Activated CD4-positive, alpha-beta T cell treated with anti-CD3 and anti-CD28 coated beads, Interleukin-2, amount 10 ng/mL, durations not matched to agents 7 days and 5 days (primary cell): ENCODE measurements at regions not wholly inside any gene's neighbourhood (a gene's known extent, or its start where the extent isn't known, plus 50 kb on each side); places are given as distances from the start of the nearest gene placed in this dataset.

Source experiments
- CTCF ChIA-PET: fragments of 350-600 bp; sonication (Branson Sonifier 250); formaldehyde crosslinking; loops from one replicate; lab custom pipeline; 2021; ENCODE audit warnings: antibody characterized with exemption; lab: Charles Lee
- POLR2A ChIA-PET: fragments of 350-600 bp; sonication (Branson Sonifier 250); formaldehyde crosslinking; loops from one replicate; lab custom pipeline; 2021; ENCODE audit warnings: antibody characterized with exemption; lab: Charles Lee
- DNase-seq: peaks from one replicate; pipeline ENCODE4 v3.0.0-alpha.2; 2020
- H3K27ac Mint-ChIP-seq: one replicate; pipeline ENCODE4 v1.8.0; 2021; ENCODE audit warnings: mild to moderate bottlenecking, moderate library complexity, mixed read lengths
- H3K27me3 Mint-ChIP-seq: one replicate; pipeline ENCODE4 v1.8.0; 2021; ENCODE audit warnings: mixed read lengths
- H3K36me3 Mint-ChIP-seq: one replicate; pipeline ENCODE4 v1.8.0; 2021; ENCODE audit warnings: low read depth, mixed read lengths
- H3K4me1 Mint-ChIP-seq: one replicate; pipeline ENCODE4 v1.8.0; 2021; ENCODE audit warnings: mixed read lengths
- H3K4me3 Mint-ChIP-seq: one replicate; pipeline ENCODE4 v1.8.0; 2021; ENCODE audit warnings: mild to moderate bottlenecking, moderate library complexity, mixed read lengths
- H3K9me3 Mint-ChIP-seq: one replicate; pipeline ENCODE4 v1.8.0; 2021; ENCODE audit warnings: mixed read lengths

DNA sequence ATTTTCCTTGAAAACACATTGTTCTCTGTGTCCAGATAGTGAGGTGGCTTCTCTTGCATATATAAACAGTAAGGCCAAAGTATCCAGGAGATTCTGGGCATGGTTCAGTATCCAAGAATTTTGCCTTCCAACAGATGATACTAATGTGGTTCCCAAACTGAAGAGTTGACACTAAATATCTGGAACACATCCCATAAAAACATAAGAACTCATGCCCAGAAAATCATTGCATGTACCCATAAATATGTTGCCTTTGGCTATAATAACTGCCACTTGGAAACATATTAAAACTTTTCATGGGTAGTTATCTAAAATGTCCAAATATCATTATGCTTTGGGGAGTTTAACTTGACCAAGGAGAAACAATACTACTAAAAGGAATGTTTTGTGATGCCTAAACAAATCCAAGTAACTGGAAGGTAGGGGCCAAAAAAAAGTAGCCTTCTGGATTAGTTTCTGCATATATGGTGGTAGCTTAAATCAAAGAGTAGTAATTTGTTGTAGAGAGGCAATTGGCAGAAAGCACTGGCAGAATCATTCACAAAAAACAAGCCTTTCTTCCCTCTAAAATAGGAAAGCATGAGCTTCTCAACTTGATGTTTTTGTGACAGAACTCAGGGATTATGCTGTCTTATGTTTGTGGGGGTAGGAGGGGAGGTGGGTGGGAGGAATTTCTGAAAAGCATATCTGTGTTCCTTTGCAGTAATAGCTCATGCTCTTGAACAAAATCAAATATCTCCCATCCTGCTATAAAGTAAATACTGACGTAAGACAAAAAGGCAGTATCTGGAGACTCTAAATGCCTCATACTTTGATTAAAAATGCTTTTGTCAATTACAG, 753.9 kb downstream of the TUSC7 start:
- DNase-seq, result no peak
- ChIA-PET POLR2A (no interaction called here), CTCF (no interaction called here)
- Mint-ChIP-seq H3K36me3 (no peaks in the 10 kb centered on the region), H3K27ac (no peak overlapping the region), H3K4me3 (no peak overlapping the region), H3K9me3 (no peaks in the 10 kb centered on the region), H3K27me3 (no peaks in the 10 kb centered on the region), H3K4me1 (no peaks in the 10 kb centered on the region)

DNA sequence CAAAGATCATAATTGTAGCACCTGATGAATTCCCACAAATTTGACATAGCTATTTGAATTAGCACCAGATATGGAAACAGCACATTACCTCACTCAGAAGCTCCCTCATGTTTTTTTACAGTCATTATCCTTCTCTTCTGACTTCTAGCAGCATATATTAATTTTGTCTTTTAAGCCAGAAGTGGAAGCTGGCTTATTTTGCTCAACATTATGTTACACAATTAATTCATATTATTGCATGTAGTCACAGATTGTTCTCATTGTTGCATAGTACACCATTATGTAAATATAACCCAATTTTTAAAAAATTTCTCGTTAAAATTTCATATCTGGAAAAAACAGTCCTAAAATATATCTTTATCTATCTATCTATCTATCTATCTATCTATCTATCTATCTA, 762.3 kb downstream of the TUSC7 start:
- Mint-ChIP-seq H3K27me3 (no peaks in the 10 kb centered on the region), H3K27ac (no peak overlapping the region), H3K9me3 (no peaks in the 10 kb centered on the region), H3K4me3 (no peak overlapping the region), H3K4me1 (no peaks in the 10 kb centered on the region), H3K36me3 (no peaks in the 10 kb centered on the region)
- no peak for DNase-seq
- ChIA-PET POLR2A (no interaction called here), CTCF (no interaction called here)

DNA sequence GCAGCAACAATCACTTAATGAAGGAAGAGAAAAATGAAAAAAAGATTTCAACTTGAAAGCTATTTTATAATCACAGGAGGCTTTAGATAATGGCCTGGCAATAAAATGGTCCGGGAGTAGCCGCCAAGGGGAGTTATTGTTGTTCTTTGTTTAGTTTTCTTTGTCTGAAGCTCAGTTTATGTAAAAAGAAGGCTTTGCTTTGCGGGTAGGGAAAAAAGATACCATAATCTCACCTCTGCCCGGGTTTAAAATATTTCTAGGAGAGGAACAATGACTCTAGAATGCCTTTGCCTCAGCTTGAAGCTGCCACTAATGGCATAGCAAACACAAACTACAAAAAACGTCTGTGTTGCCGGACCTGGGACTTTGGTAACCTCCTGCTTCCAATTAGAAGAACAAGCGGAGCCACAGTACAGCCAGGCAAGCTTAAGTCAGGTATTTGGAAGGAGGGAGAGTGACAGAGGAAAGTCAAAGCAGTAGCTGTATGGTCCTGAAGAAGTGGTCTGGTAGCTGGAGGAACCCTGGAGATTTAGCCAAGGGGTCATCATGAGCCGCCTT, 764.5 kb downstream of the TUSC7 start:
- Mint-ChIP-seq H3K36me3 (no peaks in the 10 kb centered on the region), H3K4me1 (no peaks in the 10 kb centered on the region), H3K27me3 (no peaks in the 10 kb centered on the region), H3K9me3 (no peaks in the 10 kb centered on the region), H3K4me3 (no peak overlapping the region), H3K27ac (no peak overlapping the region)
- ChIA-PET POLR2A (no interaction called here), CTCF (no interaction called here)
- no peak for DNase-seq

DNA sequence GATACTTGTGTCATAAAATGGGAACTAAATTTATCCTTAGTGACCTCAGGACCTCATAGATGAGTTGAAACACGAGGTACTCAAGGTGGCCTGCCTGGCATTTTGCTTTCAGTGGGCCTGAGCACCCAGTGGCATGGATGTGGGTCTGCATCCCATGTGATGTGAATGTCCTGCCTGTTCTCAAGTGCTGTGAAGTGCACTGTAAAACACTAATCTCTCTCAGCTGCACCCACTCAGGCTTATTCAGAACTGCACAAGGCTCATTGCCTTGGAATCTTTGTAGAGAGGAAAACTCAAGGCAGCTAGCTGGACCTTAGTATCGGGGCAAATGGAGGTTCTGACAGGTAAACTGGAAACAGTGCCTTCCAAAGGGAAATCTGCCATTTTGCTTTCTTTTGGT, 767.0 kb downstream of the TUSC7 start:
- H3K9me3 Mint-ChIP-seq, result no peaks in the 10 kb centered on the region
- H3K4me3 Mint-ChIP-seq, result no peak overlapping the region
- POLR2A ChIA-PET, result no interaction called here
- CTCF ChIA-PET, result no interaction called here
- no peaks in the 10 kb centered on the region for H3K36me3 Mint-ChIP-seq
- no peaks in the 10 kb centered on the region for H3K4me1 Mint-ChIP-seq
- H3K27me3 Mint-ChIP-seq, result no peaks in the 10 kb centered on the region
- H3K27ac Mint-ChIP-seq, result no peak overlapping the region
- no peak for DNase-seq

- no peak overlapping the region for H3K27ac Mint-ChIP-seq
- ChIA-PET CTCF (no interaction called here), POLR2A (no interaction called here)
- no peaks in the 10 kb centered on the region for H3K9me3 Mint-ChIP-seq
- no peak overlapping the region for H3K4me3 Mint-ChIP-seq
- H3K4me1 Mint-ChIP-seq, result no peaks in the 10 kb centered on the region
- no peaks in the 10 kb centered on the region for H3K27me3 Mint-ChIP-seq
- no peak for DNase-seq
- H3K36me3 Mint-ChIP-seq, result no peaks in the 10 kb centered on the region
Observed at GRCh38 chr3:117477214-117477755, 767.7 kb downstream of the TUSC7 start.

DNA sequence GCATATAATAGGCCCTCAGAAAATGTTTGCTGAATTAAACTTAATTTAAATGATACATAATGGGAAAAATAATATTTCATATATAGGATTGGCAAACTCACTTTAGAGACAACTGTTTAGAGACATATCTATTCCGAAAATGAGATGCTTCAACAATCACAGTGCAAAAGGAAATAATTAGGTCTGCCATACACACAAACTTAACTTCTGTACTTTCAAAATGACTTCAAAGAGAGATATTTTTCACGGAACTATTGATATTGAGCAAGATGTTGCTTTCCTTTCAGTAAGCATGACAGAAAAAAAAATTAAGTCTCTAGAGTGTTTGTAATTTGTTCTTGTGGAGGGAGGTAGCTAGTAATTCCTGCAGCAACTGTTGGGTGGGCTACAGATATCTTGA, 769.5 kb downstream of the TUSC7 start:
- POLR2A ChIA-PET, result no interaction called here
- H3K4me1 Mint-ChIP-seq, result no peaks in the 10 kb centered on the region
- CTCF ChIA-PET, result no interaction called here
- no peak overlapping the region for H3K27ac Mint-ChIP-seq
- no peaks in the 10 kb centered on the region for H3K9me3 Mint-ChIP-seq
- no peak for DNase-seq
- no peaks in the 10 kb centered on the region for H3K27me3 Mint-ChIP-seq
- H3K36me3 Mint-ChIP-seq, result no peaks in the 10 kb centered on the region
- H3K4me3 Mint-ChIP-seq, result no peak overlapping the region

- ChIA-PET CTCF (no interaction called here), POLR2A (no interaction called here)
- Mint-ChIP-seq H3K27ac (no peak overlapping the region), H3K4me3 (no peak overlapping the region), H3K36me3 (no peaks in the 10 kb centered on the region), H3K4me1 (no peaks in the 10 kb centered on the region), H3K9me3 (no peaks in the 10 kb centered on the region), H3K27me3 (no peaks in the 10 kb centered on the region)
- DNase-seq, result no peak
Observed at GRCh38 chr3:117480525-117480924, 770.9 kb downstream of the TUSC7 start.

DNA sequence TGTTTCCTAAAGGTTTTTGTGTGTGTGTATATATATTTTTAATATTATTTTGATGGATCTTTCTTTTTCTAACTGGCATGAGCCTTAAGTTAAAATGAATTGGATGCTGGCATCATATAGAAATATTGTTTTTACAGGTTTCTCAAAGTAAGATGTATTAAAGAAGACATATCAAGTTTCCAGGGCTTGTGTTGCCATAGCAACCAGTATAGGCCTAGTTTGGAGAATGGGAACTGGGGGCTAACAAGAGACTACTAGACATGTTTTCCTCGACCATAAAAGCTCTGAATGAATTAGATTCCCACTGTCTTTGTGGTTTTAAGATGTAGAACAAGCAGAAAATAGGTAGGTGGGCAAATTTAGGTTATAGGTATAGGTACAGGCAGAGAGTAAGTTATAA, 771.4 kb downstream of the TUSC7 start:
- Mint-ChIP-seq H3K27ac (no peak overlapping the region), H3K4me3 (no peak overlapping the region), H3K36me3 (no peaks in the 10 kb centered on the region), H3K4me1 (no peaks in the 10 kb centered on the region), H3K9me3 (no peaks in the 10 kb centered on the region), H3K27me3 (no peaks in the 10 kb centered on the region)
- POLR2A ChIA-PET, result no interaction called here
- DNase-seq, result no peak
- CTCF ChIA-PET, result no interaction called here

DNA sequence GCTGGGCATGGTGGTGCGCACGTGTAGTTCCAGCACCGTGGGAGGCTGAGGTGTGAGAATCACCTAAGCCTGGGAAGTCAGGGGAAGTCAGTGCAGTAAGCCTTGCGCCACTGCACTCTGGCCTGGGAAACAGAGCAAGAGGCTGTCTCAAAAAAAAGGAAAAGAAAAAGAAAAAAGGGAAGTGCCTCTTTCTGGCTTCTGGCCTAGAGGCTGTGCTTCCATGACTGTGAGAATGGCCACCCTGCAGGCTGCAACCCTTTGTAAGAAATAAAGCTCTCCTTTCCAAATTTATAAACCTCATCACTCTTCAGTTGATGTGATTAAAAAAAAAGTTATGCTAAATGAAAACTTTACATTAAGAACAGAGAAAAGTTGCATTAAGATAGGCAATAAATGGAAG, 774.3 kb downstream of the TUSC7 start:
- Mint-ChIP-seq H3K4me3 (no peak overlapping the region), H3K27ac (no peak overlapping the region), H3K9me3 (no peaks in the 10 kb centered on the region), H3K36me3 (no peaks in the 10 kb centered on the region), H3K27me3 (no peaks in the 10 kb centered on the region), H3K4me1 (no peaks in the 10 kb centered on the region)
- POLR2A ChIA-PET, result no interaction called here
- no peak for DNase-seq
- CTCF ChIA-PET, result no interaction called here

GRCh38 chr3:117485841-117486240, 776.3 kb downstream of the TUSC7 start:
- no peak overlapping the region for H3K4me3 Mint-ChIP-seq
- H3K27me3 Mint-ChIP-seq, result no peaks in the 10 kb centered on the region
- no peak overlapping the region for H3K27ac Mint-ChIP-seq
- ChIA-PET POLR2A (no interaction called here), CTCF (no interaction called here)
- no peak for DNase-seq
- H3K9me3 Mint-ChIP-seq, result no peaks in the 10 kb centered on the region
- H3K4me1 Mint-ChIP-seq, result no peaks in the 10 kb centered on the region
- no peaks in the 10 kb centered on the region for H3K36me3 Mint-ChIP-seq

- no peaks in the 10 kb centered on the region for H3K36me3 Mint-ChIP-seq
- POLR2A ChIA-PET, result no interaction called here
- no peaks in the 10 kb centered on the region for H3K4me1 Mint-ChIP-seq
- H3K4me3 Mint-ChIP-seq, result no peak overlapping the region
- no peaks in the 10 kb centered on the region for H3K27me3 Mint-ChIP-seq
- no peak overlapping the region for H3K27ac Mint-ChIP-seq
- no peaks in the 10 kb centered on the region for H3K9me3 Mint-ChIP-seq
- DNase-seq, result no peak
- CTCF ChIA-PET, result no interaction called here
Observed at GRCh38 chr3:117486719-117487716, 777.4 kb downstream of the TUSC7 start.

- no peaks in the 10 kb centered on the region for H3K4me1 Mint-ChIP-seq
- no peaks in the 10 kb centered on the region for H3K9me3 Mint-ChIP-seq
- H3K27me3 Mint-ChIP-seq, result no peaks in the 10 kb centered on the region
- no peak overlapping the region for H3K4me3 Mint-ChIP-seq
- POLR2A ChIA-PET, result no interaction called here
- no peak overlapping the region for H3K27ac Mint-ChIP-seq
- no peaks in the 10 kb centered on the region for H3K36me3 Mint-ChIP-seq
- DNase-seq, result no peak
- CTCF ChIA-PET, result no interaction called here
Observed at GRCh38 chr3:117488983-117489382, 779.4 kb downstream of the TUSC7 start.

DNA sequence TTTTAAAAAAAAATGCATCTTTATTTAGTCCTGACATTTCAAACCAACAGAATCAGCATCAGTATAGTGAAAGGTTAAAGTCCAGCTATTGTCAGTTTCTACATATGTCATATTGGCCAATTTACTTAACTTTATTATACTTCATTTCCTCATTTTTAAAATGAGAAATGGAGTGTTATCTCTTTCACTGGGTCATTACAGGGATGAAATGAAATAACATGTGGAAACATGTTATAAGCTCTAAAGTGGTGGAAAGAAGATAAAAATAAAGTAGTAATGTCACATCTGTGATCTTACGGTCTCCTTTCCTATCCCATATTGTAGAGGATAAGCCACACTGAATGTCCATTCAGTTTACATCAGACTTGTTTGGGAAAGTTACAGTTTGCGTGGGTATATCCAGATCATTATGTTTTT, 780.1 kb downstream of the TUSC7 start:
- POLR2A ChIA-PET, result no interaction called here
- Mint-ChIP-seq H3K27ac (no peak overlapping the region), H3K4me1 (no peaks in the 10 kb centered on the region), H3K27me3 (no peaks in the 10 kb centered on the region), H3K9me3 (no peaks in the 10 kb centered on the region), H3K36me3 (no peaks in the 10 kb centered on the region), H3K4me3 (no peak overlapping the region)
- DNase-seq, result no peak
- CTCF ChIA-PET, result no interaction called here
